ENCODE measurements at regions not wholly inside any gene's neighbourhood (a gene's known extent, or its start where the extent isn't known, plus 50 kb on each side); places are given as distances from the start of the nearest gene placed in this dataset.
A peak's percentile ranks its signal among the peaks of the same experiment; 100 is the strongest.
"Not testable (repeated sequence)": the region's sequence is repeated elsewhere in the genome, so short reads cannot be mapped to it uniquely, and the experiment has no call there.

DNA sequence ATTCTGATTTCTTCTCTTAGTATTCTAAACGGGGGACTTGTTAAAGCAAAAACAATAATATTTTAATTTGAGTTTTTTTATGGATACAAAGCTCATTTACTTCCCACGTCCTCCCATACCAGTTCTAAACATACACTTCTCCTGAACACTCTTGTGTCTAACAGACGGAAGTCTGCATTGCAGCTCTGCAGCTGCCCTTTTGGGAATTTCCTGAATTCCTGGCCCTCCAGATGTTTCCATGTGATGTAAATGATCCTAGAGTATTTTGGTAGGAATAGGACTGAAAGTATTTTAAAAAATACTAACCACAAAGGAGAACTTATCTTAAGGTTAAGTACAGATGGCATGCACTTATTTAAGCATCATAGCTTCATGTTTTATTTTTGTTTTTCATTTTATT, 886.7 kb downstream of the TBC1D32 start:
- in situ Hi-C loops (cut with HindIII; ENCODE audit: low sequenced_read_pairs), result no loop called here
- H3K4me3 ChIP-seq (ENCODE audit: low read depth, low read length), result no peak overlapping the region
- TF ChIP-seq, protein P1, sequence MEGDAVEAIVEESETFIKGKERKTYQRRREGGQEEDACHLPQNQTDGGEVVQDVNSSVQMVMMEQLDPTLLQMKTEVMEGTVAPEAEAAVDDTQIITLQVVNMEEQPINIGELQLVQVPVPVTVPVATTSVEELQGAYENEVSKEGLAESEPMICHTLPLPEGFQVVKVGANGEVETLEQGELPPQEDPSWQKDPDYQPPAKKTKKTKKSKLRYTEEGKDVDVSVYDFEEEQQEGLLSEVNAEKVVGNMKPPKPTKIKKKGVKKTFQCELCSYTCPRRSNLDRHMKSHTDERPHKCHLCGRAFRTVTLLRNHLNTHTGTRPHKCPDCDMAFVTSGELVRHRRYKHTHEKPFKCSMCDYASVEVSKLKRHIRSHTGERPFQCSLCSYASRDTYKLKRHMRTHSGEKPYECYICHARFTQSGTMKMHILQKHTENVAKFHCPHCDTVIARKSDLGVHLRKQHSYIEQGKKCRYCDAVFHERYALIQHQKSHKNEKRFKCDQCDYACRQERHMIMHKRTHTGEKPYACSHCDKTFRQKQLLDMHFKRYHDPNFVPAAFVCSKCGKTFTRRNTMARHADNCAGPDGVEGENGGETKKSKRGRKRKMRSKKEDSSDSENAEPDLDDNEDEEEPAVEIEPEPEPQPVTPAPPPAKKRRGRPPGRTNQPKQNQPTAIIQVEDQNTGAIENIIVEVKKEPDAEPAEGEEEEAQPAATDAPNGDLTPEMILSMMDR (IDR thresholded peaks at IDR 0.05; ENCODE audit: low read depth, low read length), result no peak
- no peak for DNase-seq (ENCODE audit: low read depth, low spot score)

DNA sequence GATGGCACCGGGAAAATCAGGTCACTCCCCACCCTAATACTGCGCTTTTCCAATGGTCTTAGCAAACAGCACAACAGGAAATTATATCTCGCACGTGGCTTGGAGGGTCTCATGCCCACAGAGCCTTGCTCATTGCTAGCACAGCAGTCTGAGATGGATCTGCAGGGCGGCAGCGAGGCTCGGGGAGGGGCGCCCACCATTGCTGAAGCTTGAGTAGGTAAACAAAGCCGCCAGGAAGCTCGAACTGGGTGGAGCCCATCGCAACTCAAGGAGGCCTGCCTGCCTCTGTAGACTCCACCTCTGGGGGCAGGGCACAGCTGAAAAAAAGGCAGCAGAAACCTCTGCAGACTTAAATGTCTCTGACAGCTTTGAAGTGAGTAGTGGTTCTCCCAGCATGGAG, 901.4 kb downstream of the TBC1D32 start:
- DNase-seq (ENCODE audit: low read depth, low spot score); in situ Hi-C loops (cut with HindIII; ENCODE audit: low sequenced_read_pairs); H3K4me3 ChIP-seq (ENCODE audit: low read depth, low read length): not testable (repeated sequence)

DNA sequence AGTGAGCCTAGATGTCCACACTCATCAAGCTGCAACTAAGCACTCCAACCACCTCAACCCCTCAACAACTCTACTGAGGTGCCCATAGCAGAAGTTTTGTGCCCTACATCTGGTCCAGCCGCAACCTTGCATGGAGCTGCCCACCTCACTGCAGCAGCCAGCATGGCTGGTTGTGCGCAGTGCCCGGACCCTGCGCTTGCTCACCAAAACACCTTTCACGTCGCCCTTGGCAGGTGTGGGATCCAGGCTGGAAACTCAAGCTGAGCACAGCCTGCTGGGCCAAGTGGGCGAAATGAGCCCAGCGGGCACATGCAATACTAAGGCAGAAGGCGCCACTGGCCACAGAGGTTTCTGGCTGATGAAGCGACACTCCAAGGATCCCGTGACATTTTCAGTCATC, 902.4 kb downstream of the TBC1D32 start:
- no peak overlapping the region for H3K4me3 ChIP-seq (ENCODE audit: low read depth, low read length)
- in situ Hi-C loops (cut with HindIII; ENCODE audit: low sequenced_read_pairs), result no loop called here
- no peak for DNase-seq (ENCODE audit: low read depth, low spot score)
- TF ChIP-seq, protein P1 (IDR thresholded peaks at IDR 0.05; ENCODE audit: low read depth, low read length), result no peak

DNA sequence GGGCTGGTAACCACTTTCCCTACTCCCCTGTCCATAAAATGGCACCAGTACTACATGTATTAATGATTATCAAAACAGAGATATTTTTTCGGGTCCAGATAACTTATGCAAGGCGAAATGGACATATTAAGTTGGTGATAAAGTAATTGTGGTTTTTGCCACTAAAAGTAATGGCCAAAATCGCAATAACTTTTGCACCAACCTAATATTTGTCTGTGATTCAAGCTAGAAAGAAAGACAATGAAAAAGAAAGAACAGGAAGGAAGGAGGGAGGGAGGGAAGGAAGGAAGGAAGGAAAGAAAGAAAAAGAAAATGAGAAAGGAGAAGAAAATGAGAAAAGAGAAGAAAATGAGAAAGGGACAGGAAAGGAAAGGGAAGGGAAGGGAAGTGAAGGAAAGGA, 922.9 kb downstream of the TBC1D32 start:
- TF ChIP-seq, protein P1 (IDR thresholded peaks at IDR 0.05; ENCODE audit: low read depth, low read length), result no peak
- in situ Hi-C loops (cut with HindIII; ENCODE audit: low sequenced_read_pairs), result no loop called here
- no peak for DNase-seq (ENCODE audit: low read depth, low spot score)
- H3K4me3 ChIP-seq (ENCODE audit: low read depth, low read length), result no peak overlapping the region

DNA sequence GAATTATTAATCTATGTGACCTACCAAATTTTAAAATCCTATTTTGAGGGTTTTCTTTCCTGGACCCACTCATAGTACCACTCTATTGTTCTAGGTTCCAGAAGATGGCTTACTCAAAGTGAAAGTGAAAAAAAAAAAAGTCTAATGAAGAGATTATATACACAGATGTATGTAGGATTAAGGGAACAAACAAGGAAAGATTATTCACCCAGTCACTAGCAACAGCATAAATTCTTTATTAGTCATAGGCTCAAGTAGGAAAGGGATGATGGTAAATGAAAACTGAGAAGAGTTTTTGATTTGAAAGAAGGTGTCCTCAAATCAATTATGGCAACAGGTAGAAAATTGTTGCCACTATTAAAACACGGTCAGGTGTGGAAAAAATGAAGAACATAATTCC, 923.7 kb downstream of the TBC1D32 start:
- TF ChIP-seq, protein P1 (IDR thresholded peaks at IDR 0.05; ENCODE audit: low read depth, low read length), result no peak
- DNase-seq (ENCODE audit: low read depth, low spot score), result no peak
- H3K4me3 ChIP-seq (ENCODE audit: low read depth, low read length), result no peak overlapping the region
- in situ Hi-C loops (cut with HindIII; ENCODE audit: low sequenced_read_pairs), result no loop called here

DNA sequence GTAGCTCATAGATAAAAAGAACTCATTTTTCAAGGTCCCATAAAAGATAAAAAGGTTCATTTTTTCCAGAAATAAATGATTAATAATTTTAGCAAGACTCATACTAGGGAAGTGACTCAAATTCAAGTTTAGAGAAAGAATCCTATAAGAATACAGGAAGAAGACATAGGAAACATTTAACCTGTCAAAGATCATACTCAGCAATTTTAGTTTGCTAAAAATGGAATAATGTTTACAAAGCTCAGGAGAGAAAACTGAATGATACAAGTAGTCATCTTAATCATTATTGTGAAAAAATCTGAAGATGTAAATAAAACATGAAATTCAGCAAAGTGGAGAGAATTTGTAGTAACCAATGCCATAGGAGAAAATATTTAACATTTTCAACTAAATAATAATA, 926.6 kb downstream of the TBC1D32 start:
- in situ Hi-C loops (cut with HindIII; ENCODE audit: low sequenced_read_pairs), result no loop called here
- no peak for DNase-seq (ENCODE audit: low read depth, low spot score)
- TF ChIP-seq, protein P1 (IDR thresholded peaks at IDR 0.05; ENCODE audit: low read depth, low read length), result no peak

DNA sequence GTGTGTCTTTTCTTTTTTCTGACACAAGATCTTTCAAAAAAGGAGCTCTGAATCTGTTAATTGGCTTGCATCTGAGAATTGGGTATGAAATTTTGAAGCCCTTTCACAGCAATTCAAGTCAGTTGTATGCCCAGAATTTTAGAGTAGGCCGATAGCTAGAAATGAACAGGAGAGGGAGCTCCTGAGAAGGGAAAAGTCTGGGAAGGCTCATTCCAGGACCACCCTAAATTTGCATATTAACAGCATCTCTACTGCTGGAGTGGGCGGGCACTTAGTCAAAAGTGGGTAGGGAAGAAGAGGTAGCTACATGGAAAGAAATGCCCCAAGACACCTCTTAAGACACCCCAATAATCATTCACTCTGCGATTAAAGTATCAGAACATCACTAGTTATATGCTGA, 928.3 kb downstream of the TBC1D32 start:
- H3K4me3 ChIP-seq (ENCODE audit: low read depth, low read length), result no peak overlapping the region
- DNase-seq (ENCODE audit: low read depth, low spot score), result no peak
- TF ChIP-seq, protein P1 (IDR thresholded peaks at IDR 0.05; ENCODE audit: low read depth, low read length), result peak; percentile 28
- in situ Hi-C loops (cut with HindIII; ENCODE audit: low sequenced_read_pairs), result no loop called here

More for the DNA sequence above, 926.6 kb downstream of the TBC1D32 start:
- no peak overlapping the region for H3K4me3 ChIP-seq (ENCODE audit: low read depth, low read length)

Data from astrocyte of the spinal cord (primary cell).